GM10266 (cell line): ENCODE measurements at regions not wholly inside any gene's neighbourhood (a gene's known extent, or its start where the extent isn't known, plus 50 kb on each side); places are given as distances from the start of the nearest gene placed in this dataset.

Experiments used
- DNase-seq: peaks from one replicate; pipeline ENCODE4 v3.0.0; 2012; ENCODE audit errors: extremely low spot score
- CTCF ChIP-seq: IDR thresholded peaks from 2 replicates; pipeline ENCODE4 v1.5.1; 2012; ENCODE audit warnings: mild to moderate bottlenecking, low read depth; ENCODE audit not compliant: control insufficient read depth, insufficient read depth; ENCODE audit errors: missing control alignments

GRCh38 chr3:55189359-55189801 lies 261.5 kb upstream of the LRTM1 start:
- DNase-seq, result no peak
- TF ChIP-seq CTCF, result no peak

DNA sequence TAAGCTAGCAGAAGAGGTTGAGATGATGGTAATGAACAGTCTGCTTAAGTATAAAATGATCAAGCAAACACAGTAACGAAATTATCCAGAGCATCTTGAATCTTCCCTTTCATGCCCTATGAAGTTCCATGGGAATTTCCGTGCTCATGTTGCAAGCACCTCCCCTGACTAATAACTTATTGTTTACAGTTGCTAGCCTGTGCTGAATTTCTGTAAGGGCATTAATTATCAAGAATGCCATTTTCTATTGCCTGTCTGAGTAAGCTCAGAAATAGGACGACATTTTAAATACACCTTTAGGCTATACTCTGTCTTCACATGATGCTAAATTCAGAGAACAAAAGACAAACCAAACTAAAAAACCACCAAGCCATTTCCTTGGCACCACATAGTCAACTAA lies 257.5 kb upstream of the LRTM1 start:
- TF ChIP-seq CTCF, result no peak
- no peak for DNase-seq

GRCh38 chr3:55183201-55183600 lies 255.3 kb upstream of the LRTM1 start:
- no peak for DNase-seq
- TF ChIP-seq CTCF, result no peak

DNA sequence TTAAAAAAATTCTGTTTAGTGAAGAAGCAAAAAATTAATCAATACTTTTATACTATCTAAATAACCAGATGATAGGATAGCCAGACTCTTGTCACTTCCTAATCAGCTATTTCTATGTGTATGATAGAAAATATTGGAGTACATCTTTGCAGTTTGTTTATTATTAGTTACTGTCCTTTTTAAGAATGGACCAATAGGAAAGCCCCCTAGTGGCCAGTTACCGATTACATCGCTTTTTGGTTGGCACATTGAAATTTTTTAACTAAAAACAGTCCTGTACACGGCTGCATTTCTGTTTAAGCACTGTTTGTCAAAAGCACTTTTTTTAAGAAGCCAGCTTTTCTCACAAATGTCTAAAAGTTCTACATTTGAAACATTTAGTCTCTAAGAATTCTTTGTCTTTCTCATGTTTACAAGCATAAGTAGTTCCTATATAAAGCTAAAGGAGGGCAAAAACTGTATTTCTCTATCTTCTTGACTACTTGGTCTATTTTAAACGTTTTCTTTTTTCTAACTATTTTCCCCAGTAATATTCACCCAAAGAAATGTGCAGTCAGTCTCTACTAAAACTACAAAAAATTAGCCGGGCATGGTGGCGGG lies 253.2 kb upstream of the LRTM1 start:
- TF ChIP-seq CTCF, result peak; percentile 72
- peak; percentile 37 for DNase-seq

- TF ChIP-seq CTCF, result no peak
- no peak for DNase-seq
These were observed 252.3 kb upstream of the LRTM1 start for GRCh38 chr3:55180161-55180560.

- DNase-seq, result no peak
- TF ChIP-seq CTCF, result no peak
These were observed 250.5 kb upstream of the LRTM1 start for GRCh38 chr3:55178336-55178735.

DNA sequence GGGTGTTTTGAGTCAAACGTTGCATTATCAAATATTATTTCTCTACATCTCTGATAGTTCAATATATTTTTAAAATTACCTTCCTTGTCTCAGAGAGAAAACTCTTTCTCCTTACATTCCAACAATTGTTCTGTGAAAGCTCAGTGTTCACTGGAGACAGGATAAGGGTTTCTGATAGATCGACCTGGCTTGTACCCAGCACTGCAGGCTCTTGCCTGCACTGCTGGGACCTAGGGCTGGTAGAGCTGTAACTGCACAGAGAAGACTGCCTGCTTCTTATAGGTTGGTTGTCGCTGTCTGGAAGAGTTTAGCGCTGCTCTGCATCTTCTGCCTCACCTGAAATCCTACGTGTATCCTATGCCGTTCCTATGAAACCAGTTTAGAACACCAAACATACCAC lies 249.9 kb upstream of the LRTM1 start:
- TF ChIP-seq CTCF, result no peak
- DNase-seq, result no peak
